T-cell (primary cell): ENCODE measurements at regions not wholly inside any gene's neighbourhood (a gene's known extent, or its start where the extent isn't known, plus 50 kb on each side); places are given as distances from the start of the nearest gene placed in this dataset.

Experiments
- ATAC-seq, 4 experiments: fragments of 200-7000 bp in 3 of 4; fragments of 150-1000 bp in 1 of 4; cut with Tn5 transposase; replicated peaks in 1 of 4; 1 replicate in 3 of 4; 2 replicates in 1 of 4; pipeline ENCODE4 v1.10.0; 2021; ENCODE audit warnings: moderate library complexity in 3 of 4, mild to moderate bottlenecking in 2 of 4, moderate number of reproducible peaks in 1 of 4
- CTCF ChIA-PET, 2 donors: fragments of 300-600 bp; sonication (Branson Sonifier 250); formaldehyde crosslinking; loops; one replicate each; lab custom pipeline; 2022; ENCODE audit warnings: antibody characterized with exemption in 2 of 2; lab: Charles Lee
- POLR2A ChIA-PET, 2 donors: fragments of 300-600 bp; sonication (Branson Sonifier 250); formaldehyde crosslinking; loops; one replicate each; lab custom pipeline; 2022; ENCODE audit warnings: antibody characterized with exemption in 2 of 2; lab: Charles Lee
- DNase-seq, 35 experiments: peaks; one replicate each; pipeline versions ENCODE4 v3.0.0 to v3.0.0-alpha.2; 2013 to 2023
- H3K27ac ChIP-seq: one replicate; pipeline ENCODE4 v1.5.1; 2013; ENCODE audit warnings: low read length
- H3K27me3 ChIP-seq, 2 experiments: replicated peaks in 1 of 2; 1 replicate in 1 of 2; 2 replicates in 1 of 2; pipeline versions ENCODE4 v1.6.1 to v1.7.0; 2013; ENCODE audit warnings: low read length in 1 of 2, mixed read lengths in 1 of 2; ENCODE audit not compliant: control insufficient read depth in 2 of 2, insufficient read depth in 2 of 2; ENCODE audit errors: extremely low read depth in 1 of 2
- H3K36me3 ChIP-seq, 2 donors: 1 replicate in 1 of 2; 2 replicates in 1 of 2; pipeline versions ENCODE4 v1.6.1 to v1.7.0; 2013; ENCODE audit warnings: low read length in 1 of 2; ENCODE audit not compliant: control insufficient read depth in 2 of 2, insufficient read depth in 1 of 2; ENCODE audit errors: extremely low read depth in 1 of 2
- H3K4me1 ChIP-seq, 2 experiments: 1 replicate in 1 of 2; 2 replicates in 1 of 2; pipeline versions ENCODE4 v1.6.1 to v1.7.0; 2013; ENCODE audit warnings: low read length in 2 of 2, mixed read lengths in 1 of 2; ENCODE audit not compliant: insufficient read depth in 2 of 2, control insufficient read depth in 1 of 2; ENCODE audit errors: extremely low read depth in 1 of 2
- H3K4me3 ChIP-seq, 2 donors: 1 replicate in 1 of 2; 2 replicates in 1 of 2; pipeline versions ENCODE4 v1.5.1 to v1.7.0; 2013; ENCODE audit warnings: mild to moderate bottlenecking in 2 of 2, low read length in 1 of 2, moderate library complexity in 1 of 2; ENCODE audit not compliant: control insufficient read depth in 1 of 2; ENCODE audit errors: extremely low read depth in 1 of 2
- H3K9me3 ChIP-seq: 2 replicates; pipeline ENCODE4 v1.7.0; 2013
- H3K27ac Mint-ChIP-seq, 2 donors: one replicate each; pipeline ENCODE4 v1.8.0; 2020 to 2021; ENCODE audit warnings: mild to moderate bottlenecking in 2 of 2, mixed read lengths in 2 of 2
- H3K27me3 Mint-ChIP-seq, 2 donors: one replicate each; pipeline ENCODE4 v1.8.0; 2021 to 2022; ENCODE audit warnings: mixed read lengths in 2 of 2
- H3K36me3 Mint-ChIP-seq: one replicate; pipeline ENCODE4 v1.8.0; 2021; ENCODE audit warnings: mixed read lengths
- H3K4me1 Mint-ChIP-seq, 3 donors: one replicate each; pipeline ENCODE4 v1.8.0; 2020 to 2022; ENCODE audit warnings: mixed read lengths in 3 of 3, mild to moderate bottlenecking in 1 of 3
- H3K4me3 Mint-ChIP-seq, 3 donors: one replicate each; pipeline ENCODE4 v1.8.0; 2020 to 2022; ENCODE audit warnings: mild to moderate bottlenecking in 3 of 3, mixed read lengths in 3 of 3, moderate library complexity in 3 of 3
- H3K9me3 Mint-ChIP-seq, 3 donors: one replicate each; pipeline ENCODE4 v1.8.0; 2020 to 2022; ENCODE audit warnings: mixed read lengths in 3 of 3
- WGBS: methylation state at CpG from one replicate; pipeline ENCODE4 v1.1.5; 2013; ENCODE audit warnings: missing lambda C conversion rate; ENCODE audit not compliant: insufficient coverage; 5-methylcytosine and 5-hydroxymethylcytosine counted together

GRCh38 chr3:117631781-117632180 lies 922.2 kb downstream of the TUSC7 start:
- Histone ChIP-seq H3K4me1 (no peaks in the 10 kb centered on the region), H3K36me3 (no peaks in the 10 kb centered on the region), H3K27ac (no peak overlapping the region), H3K9me3 (no peaks in the 10 kb centered on the region), H3K27me3 (no peaks in the 10 kb centered on the region), H3K4me3 (no peak overlapping the region)
- no CpG with 5 or more reads among the region's 3 CpGs for WGBS
- H3K9me3 Mint-ChIP-seq: peaks cover 5 to 21% (median 9%) of the 10 kb centered on the region in 3 donors
- POLR2A ChIA-PET: no interaction called here
- no peaks in the 10 kb centered on the region for H3K36me3 Mint-ChIP-seq
- H3K27me3 Mint-ChIP-seq: no peaks in the 10 kb centered on the region
- CTCF ChIA-PET: no interaction called here
- H3K4me1 Mint-ChIP-seq: no peaks in the 10 kb centered on the region
- no peak overlapping the region for H3K27ac Mint-ChIP-seq
- ATAC-seq (no peak), DNase-seq (no peak)
- H3K4me3 Mint-ChIP-seq: no peak overlapping the region

- Histone ChIP-seq H3K4me3 (no peak overlapping the region), H3K4me1 (no peaks in the 10 kb centered on the region), H3K36me3 (no peaks in the 10 kb centered on the region), H3K27ac (no peak overlapping the region), H3K27me3 (no peaks in the 10 kb centered on the region), H3K9me3 (no peaks in the 10 kb centered on the region)
- H3K27ac Mint-ChIP-seq: no peak overlapping the region
- no peak overlapping the region for H3K4me3 Mint-ChIP-seq
- ATAC-seq (no peak), DNase-seq (no peak)
- no CpG with 5 or more reads among the region's 2 CpGs for WGBS
- H3K27me3 Mint-ChIP-seq: no peaks in the 10 kb centered on the region
- no peaks in the 10 kb centered on the region for H3K4me1 Mint-ChIP-seq
- CTCF ChIA-PET: no interaction called here
- H3K36me3 Mint-ChIP-seq: no peaks in the 10 kb centered on the region
- H3K9me3 Mint-ChIP-seq: peaks cover 5 to 21% (median 9%) of the 10 kb centered on the region in 3 donors
- POLR2A ChIA-PET: no interaction called here
These were observed 922.6 kb downstream of the TUSC7 start for GRCh38 chr3:117632191-117632590.

- POLR2A ChIA-PET: no interaction called here
- CTCF ChIA-PET: interaction anchor here in 1 of 2 donors (0.7 kb wide), 1 partner anchor 16 kb away, joined by 3 read pairs; no protein-coding TSS in a partner anchor
- Histone ChIP-seq H3K4me3 (no peak overlapping the region), H3K27ac (no peak overlapping the region), H3K9me3 (no peaks in the 10 kb centered on the region), H3K27me3 (no peaks in the 10 kb centered on the region), H3K4me1 (no peaks in the 10 kb centered on the region), H3K36me3 (no peaks in the 10 kb centered on the region)
- Mint-ChIP-seq H3K27me3 (no peaks in the 10 kb centered on the region), H3K27ac (no peak overlapping the region), H3K4me1 (no peaks in the 10 kb centered on the region), H3K9me3 (peaks cover 5 to 21% (median 9%) of the 10 kb centered on the region in 3 donors), H3K4me3 (no peak overlapping the region), H3K36me3 (no peaks in the 10 kb centered on the region)
- ATAC-seq (no peak), DNase-seq (no peak)
- 44% methylated on average over 3 of the region's 4 CpGs for WGBS
These were observed 923.6 kb downstream of the TUSC7 start for GRCh38 chr3:117633207-117633606.

- no peak overlapping the region for H3K4me3 ChIP-seq
- CTCF ChIA-PET: no interaction called here
- ATAC-seq (no peak), DNase-seq (no peak)
- Mint-ChIP-seq H3K9me3 (peaks cover 1 to 16% (median 6%) of the 10 kb centered on the region in 3 donors), H3K36me3 (no peaks in the 10 kb centered on the region), H3K4me1 (no peaks in the 10 kb centered on the region), H3K27ac (no peak overlapping the region), H3K27me3 (no peaks in the 10 kb centered on the region), H3K4me3 (no peak overlapping the region)
- no peaks in the 10 kb centered on the region for H3K36me3 ChIP-seq
- no CpG with 5 or more reads among the region's 5 CpGs for WGBS
- no peaks in the 10 kb centered on the region for H3K27me3 ChIP-seq
- H3K4me1 ChIP-seq: no peaks in the 10 kb centered on the region
- POLR2A ChIA-PET: no interaction called here
- no peak overlapping the region for H3K27ac ChIP-seq
- no peaks in the 10 kb centered on the region for H3K9me3 ChIP-seq
These were observed 928.1 kb downstream of the TUSC7 start for GRCh38 chr3:117637666-117638065.

- Mint-ChIP-seq H3K9me3 (peaks cover 6 to 11% (median 6%) of the 10 kb centered on the region in 3 donors), H3K4me1 (no peaks in the 10 kb centered on the region)
- ATAC-seq: no peak
These were observed 934.6 kb downstream of the TUSC7 start for GRCh38 chr3:117644203-117644602.

GRCh38 chr3:117645561-117646242 lies 936.1 kb downstream of the TUSC7 start:
- Histone ChIP-seq H3K4me3 (no peak overlapping the region), H3K27ac (no peak overlapping the region), H3K4me1 (no peaks in the 10 kb centered on the region), H3K27me3 (no peaks in the 10 kb centered on the region), H3K9me3 (no peaks in the 10 kb centered on the region), H3K36me3 (no peaks in the 10 kb centered on the region)
- DNase-seq (no peak), ATAC-seq (no peak)
- H3K27me3 Mint-ChIP-seq: no peaks in the 10 kb centered on the region
- ChIA-PET CTCF (no interaction called here), POLR2A (no interaction called here)
- H3K36me3 Mint-ChIP-seq: no peaks in the 10 kb centered on the region
- H3K27ac Mint-ChIP-seq: no peak overlapping the region
- 71% methylated on average over 1 of the region's 4 CpGs for WGBS
- H3K4me1 Mint-ChIP-seq: no peaks in the 10 kb centered on the region
- no peak overlapping the region for H3K4me3 Mint-ChIP-seq
- H3K9me3 Mint-ChIP-seq: peaks cover 6 to 11% (median 10%) of the 10 kb centered on the region in 3 donors

More at GRCh38 chr3:117644203-117644602, 934.6 kb downstream of the TUSC7 start:
- Mint-ChIP-seq H3K27me3 (no peaks in the 10 kb centered on the region), H3K4me3 (no peak overlapping the region), H3K27ac (no peak overlapping the region), H3K36me3 (no peaks in the 10 kb centered on the region)
- Histone ChIP-seq H3K27ac (no peak overlapping the region), H3K36me3 (no peaks in the 10 kb centered on the region), H3K27me3 (no peaks in the 10 kb centered on the region), H3K4me1 (no peaks in the 10 kb centered on the region), H3K4me3 (no peak overlapping the region), H3K9me3 (no peaks in the 10 kb centered on the region)
- DNase-seq: no peak
- ChIA-PET POLR2A (no interaction called here), CTCF (no interaction called here)
